Activated B cell treated with CpG ODN at 0.5 μM for 24 hours (primary cell): ENCODE measurements at regions not wholly inside any gene's neighbourhood (a gene's known extent, or its start where the extent isn't known, plus 50 kb on each side); places are given as distances from the start of the nearest gene placed in this dataset.

Source experiments
- ATAC-seq: fragments of 200-7000 bp; cut with Tn5 transposase; one replicate; pipeline ENCODE4 v1.10.0; 2021; ENCODE audit warnings: low read depth, mild to moderate bottlenecking, moderate library complexity
- CTCF ChIA-PET: fragments of 350-600 bp; sonication (Branson Sonifier 250); formaldehyde crosslinking; loops from one replicate; lab custom pipeline; 2021; ENCODE audit warnings: antibody characterized with exemption; lab: Charles Lee
- POLR2A ChIA-PET: fragments of 350-600 bp; sonication (Branson Sonifier 250); formaldehyde crosslinking; loops from one replicate; lab custom pipeline; 2021; ENCODE audit warnings: antibody characterized with exemption; lab: Charles Lee
- DNase-seq: peaks from one replicate; pipeline ENCODE4 v3.0.0; 2022
- H3K27ac Mint-ChIP-seq: one replicate; pipeline ENCODE4 v1.8.0; 2020; ENCODE audit warnings: mixed read lengths
- H3K27me3 Mint-ChIP-seq: one replicate; pipeline ENCODE4 v1.8.0; 2021; ENCODE audit warnings: mixed read lengths
- H3K36me3 Mint-ChIP-seq: one replicate; pipeline ENCODE4 v1.8.0; 2021; ENCODE audit warnings: low read depth, mixed read lengths
- H3K4me1 Mint-ChIP-seq: one replicate; pipeline ENCODE4 v1.8.0; 2021; ENCODE audit warnings: mixed read lengths
- H3K4me3 Mint-ChIP-seq: one replicate; pipeline ENCODE4 v1.8.0; 2020; ENCODE audit warnings: mild to moderate bottlenecking, mixed read lengths
- H3K9me3 Mint-ChIP-seq: one replicate; pipeline ENCODE4 v1.8.0; 2020; ENCODE audit warnings: mixed read lengths
- CTCF ChIP-seq: fragments of 200-600 bp; IDR thresholded peaks from one replicate; pipeline ENCODE4 v1.8.0; 2022; ENCODE audit warnings: antibody characterized with exemption, mild to moderate bottlenecking
- intact Hi-C: fragments of 100-400 bp; cut with micrococcal nuclease; formaldehyde crosslinking; loops from one replicate; pipeline ENCODE4 v1.15.1; 2024

DNA sequence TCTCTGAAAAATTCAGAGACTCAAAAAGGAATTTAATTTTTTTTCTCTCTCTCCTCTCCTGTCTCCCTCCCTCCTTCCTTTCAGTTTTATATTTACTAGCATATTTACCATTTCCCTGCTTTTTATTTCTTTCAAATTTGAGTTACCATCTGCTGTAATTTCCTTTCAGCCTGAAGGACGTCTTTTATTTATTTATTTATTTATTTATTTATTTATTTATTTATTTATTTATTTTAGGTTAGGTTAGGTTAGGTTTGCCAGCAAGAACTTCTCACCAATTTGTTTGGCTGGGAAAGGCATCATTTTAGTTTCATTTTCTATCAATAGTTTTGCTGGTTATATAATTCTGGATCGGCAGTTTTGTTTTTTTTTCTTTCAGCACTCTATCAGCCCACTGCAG, 231.7 kb upstream of the ZRANB2 start:
- H3K36me3 Mint-ChIP-seq, result no peaks in the 10 kb centered on the region

DNA sequence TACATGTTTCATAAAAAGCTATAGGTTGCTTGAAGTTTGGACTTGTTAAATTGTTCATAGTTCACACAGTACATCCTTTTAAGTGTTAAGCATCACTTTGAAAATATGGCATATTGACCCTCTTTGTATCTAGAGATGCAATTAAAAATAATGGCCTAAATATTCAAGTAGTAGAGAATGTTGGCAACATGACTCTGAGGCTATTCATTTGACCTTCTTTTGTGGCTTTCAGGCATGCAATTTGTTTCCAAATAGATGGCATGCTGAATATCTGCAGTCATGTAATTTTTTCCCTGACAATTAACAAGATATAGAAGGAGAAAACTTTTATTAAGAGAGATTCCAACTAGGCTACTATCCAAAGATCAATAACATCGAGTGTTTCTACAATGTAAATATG, 230.5 kb upstream of the ZRANB2 start:
- Mint-ChIP-seq H3K36me3 (no peaks in the 10 kb centered on the region), H3K9me3 (peaks cover 6% of the 10 kb centered on the region), H3K4me1 (no peaks in the 10 kb centered on the region), H3K27me3 (no peaks in the 10 kb centered on the region), H3K4me3 (no peak overlapping the region), H3K27ac (no peak overlapping the region)
- ATAC-seq (no peak), DNase-seq (no peak)
- POLR2A ChIA-PET, result no interaction called here
- intact Hi-C loops, result no loop called here
- CTCF ChIA-PET, result no interaction called here
- no peak for TF ChIP-seq CTCF

More for the DNA sequence above, 231.7 kb upstream of the ZRANB2 start:
- intact Hi-C loops, result no loop called here
- Mint-ChIP-seq H3K4me1 (no peaks in the 10 kb centered on the region), H3K4me3 (no peak overlapping the region), H3K27ac (no peak overlapping the region), H3K9me3 (peaks cover 6% of the 10 kb centered on the region), H3K27me3 (no peaks in the 10 kb centered on the region)
- ChIA-PET POLR2A (no interaction called here), CTCF (no interaction called here)
- TF ChIP-seq CTCF, result no peak
- DNase-seq, result no peak
- no peak for ATAC-seq

- Mint-ChIP-seq H3K27ac (no peak overlapping the region), H3K27me3 (no peaks in the 10 kb centered on the region), H3K9me3 (no peaks in the 10 kb centered on the region), H3K4me1 (no peaks in the 10 kb centered on the region), H3K36me3 (no peaks in the 10 kb centered on the region), H3K4me3 (no peak overlapping the region)
- intact Hi-C loops, result no loop called here
- TF ChIP-seq CTCF, result no peak
- DNase-seq, result no peak
- no peak for ATAC-seq
- CTCF ChIA-PET, result no interaction called here
- POLR2A ChIA-PET, result no interaction called here
These were observed 226.6 kb upstream of the ZRANB2 start for GRCh38 chr1:71307451-71307850.

DNA sequence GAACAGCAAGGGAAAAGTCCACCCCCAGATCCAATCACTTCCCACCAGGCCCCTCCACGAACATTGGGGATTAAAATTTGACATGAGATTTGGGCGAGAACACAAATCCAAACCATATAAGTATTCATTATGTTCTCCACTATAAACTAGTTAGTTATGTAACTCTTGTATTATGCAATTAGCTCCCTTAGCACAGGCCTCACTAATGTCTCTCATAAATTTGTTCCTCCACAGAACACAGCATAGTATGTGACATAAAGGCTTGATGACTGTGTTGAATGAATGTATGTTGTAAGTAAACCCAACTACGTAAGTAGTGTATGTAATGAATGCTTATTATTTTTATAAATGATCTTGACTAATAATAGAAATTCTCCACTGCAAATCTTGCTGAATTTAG, 223.3 kb upstream of the ZRANB2 start:
- POLR2A ChIA-PET, result no interaction called here
- Mint-ChIP-seq H3K4me3 (no peak overlapping the region), H3K9me3 (no peaks in the 10 kb centered on the region), H3K27me3 (no peaks in the 10 kb centered on the region), H3K27ac (no peak overlapping the region), H3K4me1 (no peaks in the 10 kb centered on the region), H3K36me3 (no peaks in the 10 kb centered on the region)
- no peak for ATAC-seq
- intact Hi-C loops, result no loop called here
- CTCF ChIA-PET, result no interaction called here
- no peak for DNase-seq
- no peak for TF ChIP-seq CTCF

DNA sequence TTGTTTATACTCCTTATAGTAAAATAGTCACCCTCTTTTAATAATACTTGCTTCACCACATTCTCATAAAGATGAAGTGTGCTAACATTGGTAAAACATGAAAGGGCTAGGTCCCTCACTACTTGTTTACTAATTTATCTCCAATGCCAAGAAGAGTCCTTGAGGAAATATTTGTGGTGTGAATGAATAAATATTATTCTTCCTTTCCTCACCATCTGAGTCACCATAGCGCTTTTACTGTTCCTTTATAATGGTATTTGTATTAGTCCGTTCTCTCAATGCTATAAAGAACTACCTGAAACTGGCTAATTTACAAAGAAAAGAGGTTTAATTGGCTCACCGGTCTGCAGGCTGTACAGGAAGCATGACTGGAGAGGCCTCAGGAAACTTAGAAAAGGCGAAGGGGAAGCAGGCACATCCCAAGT, 222.8 kb upstream of the ZRANB2 start:
- TF ChIP-seq CTCF, result no peak
- Mint-ChIP-seq H3K4me3 (no peak overlapping the region), H3K9me3 (no peaks in the 10 kb centered on the region), H3K4me1 (no peaks in the 10 kb centered on the region), H3K27ac (no peak overlapping the region), H3K36me3 (no peaks in the 10 kb centered on the region), H3K27me3 (no peaks in the 10 kb centered on the region)
- POLR2A ChIA-PET, result no interaction called here
- CTCF ChIA-PET, result no interaction called here
- DNase-seq (no peak), ATAC-seq (no peak)
- intact Hi-C loops, result no loop called here
